HEK293T (cell line): ENCODE measurements at regions not wholly inside any gene's neighbourhood (a gene's known extent, or its start where the extent isn't known, plus 50 kb on each side); places are given as distances from the start of the nearest gene placed in this dataset.

Experiments used
- CTCF ChIA-PET: fragments of 350-600 bp; formaldehyde crosslinking; extraction: SDS; loops from one replicate; lab custom pipeline; 2021; ENCODE audit warnings: antibody characterized with exemption, inconsistent platforms; lab: Yijun Ruan, JAX
- POLR2A ChIA-PET: fragments of 350-600 bp; formaldehyde crosslinking; extraction: SDS; loops from one replicate; lab custom pipeline; 2020; ENCODE audit warnings: antibody characterized with exemption, inconsistent platforms; lab: Yijun Ruan, JAX
- DNase-seq: peaks from one replicate; pipeline ENCODE4 v3.0.0; 2012; ENCODE audit warnings: mixed read lengths; ENCODE audit errors: extremely low spot score
- ARNT ChIP-seq: fragments of 450-650 bp; IDR thresholded peaks from 2 replicates; pipeline ENCODE4 v1.6.1; 2017; ENCODE audit warnings: mild to moderate bottlenecking
- BHLHE40 ChIP-seq: fragments of 450-650 bp; IDR thresholded peaks from 2 replicates; pipeline ENCODE4 v1.6.1; 2016; ENCODE audit warnings: mild to moderate bottlenecking, moderate library complexity, borderline replicate concordance
- CTBP1 ChIP-seq: fragments of 450-650 bp; IDR thresholded peaks from 2 replicates; pipeline ENCODE4 v1.6.1; 2016; ENCODE audit warnings: borderline replicate concordance
- ELF4 ChIP-seq: fragments of 450-650 bp; IDR thresholded peaks from 2 replicates; pipeline ENCODE4 v1.6.1; 2017; ENCODE audit warnings: antibody characterized with exemption
- FOXA1 ChIP-seq: fragments of 450-650 bp; IDR thresholded peaks from 2 replicates; pipeline ENCODE4 v1.6.1; 2016; ENCODE audit warnings: mild to moderate bottlenecking
- FOXK2 ChIP-seq: fragments of 450-650 bp; IDR thresholded peaks from 2 replicates; pipeline ENCODE4 v1.6.1; 2016; ENCODE audit warnings: mild to moderate bottlenecking
- FOXM1 ChIP-seq: fragments of 450-650 bp; IDR thresholded peaks from 2 replicates; pipeline ENCODE4 v1.6.1; 2017; ENCODE audit warnings: mild to moderate bottlenecking, borderline replicate concordance
- HDGF ChIP-seq: fragments of 450-650 bp; IDR thresholded peaks from 2 replicates; pipeline ENCODE4 v1.6.1; 2017; ENCODE audit warnings: antibody characterized with exemption, borderline replicate concordance
- L3MBTL2 ChIP-seq: fragments of 450-650 bp; conservative IDR thresholded peaks from 2 replicates; pipeline ENCODE4 v1.6.1; 2016; ENCODE audit warnings: mild to moderate bottlenecking
- LEF1 ChIP-seq: fragments of 450-650 bp; IDR thresholded peaks from 2 replicates; pipeline ENCODE4 v1.6.1; 2017; ENCODE audit warnings: mild to moderate bottlenecking, borderline replicate concordance
- NFRKB ChIP-seq: fragments of 450-650 bp; IDR thresholded peaks from 2 replicates; pipeline ENCODE4 v1.6.1; 2016; ENCODE audit warnings: mild to moderate bottlenecking, moderate library complexity
- SP1 ChIP-seq: fragments of 450-650 bp; IDR thresholded peaks from 2 replicates; pipeline ENCODE4 v1.6.1; 2017
- SUZ12 ChIP-seq: fragments of 450-650 bp; IDR thresholded peaks from 2 replicates; pipeline ENCODE4 v1.6.1; 2016; ENCODE audit warnings: mild to moderate bottlenecking
- TARDBP ChIP-seq: fragments of 450-650 bp; IDR thresholded peaks from 2 replicates; pipeline ENCODE4 v1.6.1; 2016
- ZNF384 ChIP-seq: fragments of 450-650 bp; IDR thresholded peaks from 2 replicates; pipeline ENCODE4 v1.6.1; 2016
- TF ChIP-seq, protein P1 (sequence below): fragments of 450-650 bp; IDR thresholded peaks from 2 replicates; pipeline ENCODE4 v1.6.1; 2016

DNA sequence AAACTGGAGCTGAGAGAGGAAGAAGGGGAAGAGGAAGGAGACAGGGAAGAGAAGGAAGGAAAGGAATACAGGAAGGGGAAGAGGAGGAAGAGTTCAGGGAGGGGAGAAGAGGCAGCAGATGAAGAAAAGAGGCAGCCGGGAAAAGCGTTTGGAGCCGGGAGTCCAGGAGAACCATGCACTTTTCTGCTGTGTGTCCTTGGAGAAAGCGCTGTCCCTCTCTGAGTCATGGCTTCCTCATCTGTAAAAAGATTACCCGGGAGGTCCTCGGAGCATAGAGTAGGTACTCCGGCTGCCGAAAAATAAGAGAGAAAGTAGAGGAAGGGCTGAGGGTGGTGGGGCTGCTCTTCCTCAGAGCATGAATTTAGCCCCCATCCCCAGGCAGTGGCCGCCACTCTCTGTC is 226.9 kb downstream of the MN1 start:
- ChIA-PET POLR2A (no interaction called here), CTCF (interaction anchor here (0.6 kb wide), 1 partner anchor 243 kb away, joined by 3 read pairs; no protein-coding TSS in a partner anchor)
- TF ChIP-seq FOXM1 = no peak
- TF ChIP-seq LEF1 = no peak
- TF ChIP-seq, protein P1, sequence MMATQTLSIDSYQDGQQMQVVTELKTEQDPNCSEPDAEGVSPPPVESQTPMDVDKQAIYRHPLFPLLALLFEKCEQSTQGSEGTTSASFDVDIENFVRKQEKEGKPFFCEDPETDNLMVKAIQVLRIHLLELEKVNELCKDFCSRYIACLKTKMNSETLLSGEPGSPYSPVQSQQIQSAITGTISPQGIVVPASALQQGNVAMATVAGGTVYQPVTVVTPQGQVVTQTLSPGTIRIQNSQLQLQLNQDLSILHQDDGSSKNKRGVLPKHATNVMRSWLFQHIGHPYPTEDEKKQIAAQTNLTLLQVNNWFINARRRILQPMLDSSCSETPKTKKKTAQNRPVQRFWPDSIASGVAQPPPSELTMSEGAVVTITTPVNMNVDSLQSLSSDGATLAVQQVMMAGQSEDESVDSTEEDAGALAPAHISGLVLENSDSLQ = no peak
- no peak for TF ChIP-seq ELF4
- no peak for TF ChIP-seq SP1
- DNase-seq = no peak

DNA sequence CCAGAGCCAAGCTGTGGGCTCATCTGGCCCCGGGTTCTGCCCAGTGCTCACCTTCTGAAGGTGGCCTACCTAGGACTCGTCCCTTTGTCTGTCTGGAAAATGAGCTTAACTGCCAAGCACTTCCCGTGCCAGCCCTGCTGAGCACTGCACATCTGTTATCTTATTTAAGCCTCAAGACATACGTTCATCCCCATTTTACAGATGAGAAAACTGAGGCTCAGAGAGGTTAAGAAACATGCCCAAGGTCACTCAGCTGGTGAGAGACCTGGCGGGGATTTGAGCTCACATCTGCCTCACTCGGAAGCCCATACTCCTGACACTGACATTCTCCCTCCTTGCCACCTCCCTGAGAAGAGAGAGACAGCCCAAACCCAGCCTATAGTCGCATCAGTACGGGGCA is 226.2 kb downstream of the MN1 start:
- no peak for DNase-seq
- ChIA-PET CTCF (interaction anchor here (0.6 kb wide), 1 partner anchor 242 kb away, joined by 3 read pairs; no protein-coding TSS in a partner anchor), POLR2A (interaction anchor here (0.8 to 1.8 kb wide), 2 partner anchors 26 to 333 kb away, joined by 3 to 4 read pairs; no protein-coding TSS in a partner anchor)
- no peak for TF ChIP-seq BHLHE40
- no peak for TF ChIP-seq HDGF
- TF ChIP-seq ZNF384 = no peak
- TF ChIP-seq FOXM1 = no peak
- no peak for TF ChIP-seq ARNT
- TF ChIP-seq SP1 = no peak
- no peak for TF ChIP-seq ELF4
- TF ChIP-seq SUZ12 = no peak
- no peak for TF ChIP-seq TARDBP
- no peak for TF ChIP-seq L3MBTL2
- no peak for TF ChIP-seq FOXA1
- no peak for TF ChIP-seq LEF1
- no peak for TF ChIP-seq CTBP1
- TF ChIP-seq FOXK2 = no peak
- no peak for TF ChIP-seq NFRKB

DNA sequence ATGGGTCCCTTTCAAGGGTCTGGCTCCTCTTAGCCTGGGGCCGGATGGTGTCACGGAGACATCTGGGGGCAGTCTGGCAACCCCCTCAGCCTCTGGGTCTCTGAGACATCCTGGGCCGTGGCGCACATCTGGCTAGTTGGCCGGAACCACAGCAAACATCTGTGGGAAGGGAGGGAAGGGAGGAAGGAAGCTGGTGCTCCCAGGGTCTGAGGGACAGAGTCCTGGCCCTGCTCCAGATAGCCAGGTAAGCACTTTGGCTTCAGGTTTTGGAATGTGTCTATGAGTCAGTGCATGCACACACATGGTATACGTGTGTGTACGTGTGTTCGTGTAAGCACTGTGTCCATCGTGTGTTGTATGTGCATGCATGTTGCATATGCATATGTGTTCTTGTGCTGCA is 225.1 kb downstream of the MN1 start:
- CTCF ChIA-PET = no interaction called here
- DNase-seq = no peak
- POLR2A ChIA-PET = interaction anchor here (1.8 kb wide), 1 partner anchor 25 kb away, joined by 4 read pairs; no protein-coding TSS in a partner anchor
- TF ChIP-seq TARDBP = no peak
- no peak for TF ChIP-seq LEF1
- TF ChIP-seq CTBP1 = no peak
- TF ChIP-seq ARNT = no peak
- TF ChIP-seq, protein P1 = no peak
- TF ChIP-seq HDGF = no peak

DNA sequence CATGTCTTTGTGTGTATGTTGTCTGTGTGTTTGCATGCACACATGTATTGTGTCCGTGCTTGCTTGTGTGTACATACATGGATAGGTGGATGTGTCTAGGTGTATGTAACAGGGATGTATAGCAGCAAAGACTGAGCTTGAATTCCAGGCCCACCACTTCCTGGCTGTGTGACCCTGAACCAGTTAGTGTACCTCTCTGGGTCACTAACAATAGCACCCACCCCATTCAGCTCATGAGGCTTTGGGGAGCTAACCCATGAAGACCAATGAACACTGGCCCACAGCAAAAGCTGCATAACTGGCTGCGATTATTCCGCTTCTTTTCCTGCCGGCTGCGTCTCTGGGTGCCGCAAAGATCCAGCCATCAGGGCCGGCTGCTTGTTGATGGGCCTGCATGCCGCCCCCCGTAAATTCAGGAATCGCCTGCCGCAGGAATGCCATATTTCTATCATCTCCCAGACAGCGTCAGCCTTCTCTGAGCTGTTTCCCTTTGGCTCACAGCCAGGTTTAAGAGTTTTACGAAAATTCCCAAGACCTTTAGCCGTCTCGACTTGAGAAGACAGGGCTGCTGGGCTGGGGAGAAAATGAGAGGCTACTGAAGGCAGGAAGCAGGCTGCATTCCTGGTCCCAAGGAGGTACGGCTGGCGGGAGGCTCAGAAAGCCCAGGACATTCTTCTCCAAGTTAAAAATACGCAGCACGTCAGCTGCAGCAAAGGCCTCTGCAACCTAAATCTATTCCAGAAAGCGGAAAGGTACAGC is 224.6 kb downstream of the MN1 start:
- DNase-seq = no peak
- ChIA-PET CTCF (no interaction called here), POLR2A (interaction anchor here (1.8 kb wide), 1 partner anchor 24 kb away, joined by 4 read pairs; no protein-coding TSS in a partner anchor)
- no peak for TF ChIP-seq CTBP1
- no peak for TF ChIP-seq NFRKB
- TF ChIP-seq BHLHE40 = no peak
- TF ChIP-seq L3MBTL2 = no peak
- no peak for TF ChIP-seq FOXK2
- TF ChIP-seq ARNT = no peak
- no peak for TF ChIP-seq LEF1
- TF ChIP-seq, protein P1 = no peak
- TF ChIP-seq SUZ12 = no peak
- no peak for TF ChIP-seq HDGF
- no peak for TF ChIP-seq SP1
- TF ChIP-seq FOXA1 = no peak
- TF ChIP-seq ELF4 = no peak
- TF ChIP-seq TARDBP = no peak
- no peak for TF ChIP-seq FOXM1

DNA sequence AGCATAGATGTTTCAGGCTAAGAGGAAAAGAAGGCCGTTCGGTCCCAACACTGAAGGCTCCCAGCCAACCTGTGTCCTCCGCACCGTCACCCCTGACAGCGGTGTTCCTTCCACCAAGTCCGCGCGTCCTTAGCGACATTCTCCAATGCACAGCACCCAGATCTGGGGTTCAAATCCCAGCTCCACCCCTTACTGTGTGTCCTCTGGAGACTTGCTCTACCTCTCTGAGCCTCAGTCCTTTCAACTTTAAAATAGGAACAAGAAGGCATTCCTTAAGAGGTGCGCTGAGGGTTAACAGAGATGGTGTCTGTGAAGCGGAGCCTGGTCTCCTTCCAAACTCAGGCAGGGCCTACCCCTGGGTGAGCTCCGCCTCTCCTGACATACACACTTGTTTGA is 224.0 kb downstream of the MN1 start:
- no peak for DNase-seq
- ChIA-PET CTCF (interaction anchor here (0.6 kb wide), 1 partner anchor 1649 kb away, joined by 6 read pairs; no protein-coding TSS in a partner anchor), POLR2A (no interaction called here)
- TF ChIP-seq SP1 (no peak), HDGF (no peak), ARNT (no peak), ZNF384 (no peak), FOXM1 (no peak), FOXK2 (no peak), NFRKB (no peak), LEF1 (no peak), SUZ12 (no peak), L3MBTL2 (no peak), TARDBP (no peak), ELF4 (no peak), FOXA1 (no peak), BHLHE40 (no peak), CTBP1 (no peak)
- TF ChIP-seq, protein P1 = no peak
